ENCODE measurements at regions not wholly inside any gene's neighbourhood (a gene's known extent, or its start where the extent isn't known, plus 50 kb on each side); places are given as distances from the start of the nearest gene placed in this dataset.
"Not testable (repeated sequence)": the region's sequence is repeated elsewhere in the genome, so short reads cannot be mapped to it uniquely, and the experiment has no call there.

DNA sequence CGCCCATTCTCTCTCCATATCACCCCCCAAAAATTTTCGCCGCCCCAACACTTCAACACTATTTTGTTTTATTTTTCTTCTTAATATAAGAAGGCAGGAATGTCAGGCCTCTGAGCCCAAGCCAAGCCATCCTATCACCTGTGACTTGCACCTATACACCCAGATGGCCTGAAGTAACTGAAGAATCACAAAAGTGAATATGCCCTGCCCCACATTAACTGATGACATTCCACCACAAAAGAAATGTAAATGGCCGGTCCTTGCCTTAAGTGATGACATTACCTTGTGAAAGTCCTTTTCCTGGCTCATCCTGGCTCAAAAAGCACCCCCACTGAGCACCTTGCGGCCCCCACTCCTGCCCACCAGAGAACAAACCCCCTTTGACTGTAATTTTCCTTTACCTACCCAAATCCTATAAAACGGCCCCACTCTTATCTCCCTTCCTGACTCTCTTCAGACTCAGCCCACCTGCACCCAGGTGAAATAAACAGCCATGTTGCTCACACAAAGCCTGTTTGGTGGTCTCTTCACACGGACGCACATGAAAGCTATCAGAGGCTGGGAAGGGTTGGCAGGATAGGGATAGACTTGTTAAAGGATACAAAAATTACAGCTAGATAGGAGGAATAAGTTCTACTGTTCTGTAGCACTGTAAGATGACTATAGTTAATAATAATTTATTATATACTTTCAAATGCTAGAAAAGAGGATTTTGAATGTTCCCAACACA is 130.9 kb upstream of the PALMD start:
- not testable (repeated sequence) for TF ChIP-seq POLR2A (IDR thresholded peaks at IDR 0.05)
- TF ChIP-seq, protein P1, sequence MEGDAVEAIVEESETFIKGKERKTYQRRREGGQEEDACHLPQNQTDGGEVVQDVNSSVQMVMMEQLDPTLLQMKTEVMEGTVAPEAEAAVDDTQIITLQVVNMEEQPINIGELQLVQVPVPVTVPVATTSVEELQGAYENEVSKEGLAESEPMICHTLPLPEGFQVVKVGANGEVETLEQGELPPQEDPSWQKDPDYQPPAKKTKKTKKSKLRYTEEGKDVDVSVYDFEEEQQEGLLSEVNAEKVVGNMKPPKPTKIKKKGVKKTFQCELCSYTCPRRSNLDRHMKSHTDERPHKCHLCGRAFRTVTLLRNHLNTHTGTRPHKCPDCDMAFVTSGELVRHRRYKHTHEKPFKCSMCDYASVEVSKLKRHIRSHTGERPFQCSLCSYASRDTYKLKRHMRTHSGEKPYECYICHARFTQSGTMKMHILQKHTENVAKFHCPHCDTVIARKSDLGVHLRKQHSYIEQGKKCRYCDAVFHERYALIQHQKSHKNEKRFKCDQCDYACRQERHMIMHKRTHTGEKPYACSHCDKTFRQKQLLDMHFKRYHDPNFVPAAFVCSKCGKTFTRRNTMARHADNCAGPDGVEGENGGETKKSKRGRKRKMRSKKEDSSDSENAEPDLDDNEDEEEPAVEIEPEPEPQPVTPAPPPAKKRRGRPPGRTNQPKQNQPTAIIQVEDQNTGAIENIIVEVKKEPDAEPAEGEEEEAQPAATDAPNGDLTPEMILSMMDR (IDR thresholded peaks at IDR 0.05), result not testable (repeated sequence)

Data from vagina (tissue), 2 donors.